ENCODE measurements at regions not wholly inside any gene's neighbourhood (a gene's known extent, or its start where the extent isn't known, plus 50 kb on each side); places are given as distances from the start of the nearest gene placed in this dataset.
A peak's percentile ranks its signal among the peaks of the same experiment; 100 is the strongest.
"Not testable (repeated sequence)": the region's sequence is repeated elsewhere in the genome, so short reads cannot be mapped to it uniquely, and the experiment has no call there.

GRCh38 chr15:58322253-58322652, 109.5 kb upstream of the LIPC start:
- FAIRE-seq (no peak), DNase-seq (no peak)
- no peaks in the 10 kb centered on the region for H3K9me3 ChIP-seq (ENCODE audit: control insufficient read depth in 2 of 2, insufficient read depth in 1 of 2, low read depth in 1 of 2, low read length in 1 of 2)
- no peaks in the 10 kb centered on the region for H3K4me1 ChIP-seq (ENCODE audit: control insufficient read depth in 3 of 3, insufficient read depth in 2 of 3, low read depth in 1 of 3, low read length in 2 of 3)
- no peaks in the 10 kb centered on the region for H3K27me3 ChIP-seq (ENCODE audit: control insufficient read depth in 3 of 3, insufficient read depth in 3 of 3, low read length in 3 of 3)
- no peak overlapping the region for H3K27ac ChIP-seq (ENCODE audit: low read depth in 1 of 3, low read length in 2 of 3)
- H3K36me3 ChIP-seq (ENCODE audit: control insufficient read depth in 3 of 3, insufficient read depth in 2 of 3, low read depth in 1 of 3, low read length in 3 of 3): no peaks in the 10 kb centered on the region
- WGBS, 3 donors: 87 to 90% (median 89%) methylated on average over 3 of the region's 3 CpGs
- H3K4me3 ChIP-seq (ENCODE audit: low read depth in 1 of 3, low read length in 3 of 3): no peak overlapping the region

GRCh38 chr15:58323321-58323720, 108.5 kb upstream of the LIPC start:
- FAIRE-seq; H3K27me3 ChIP-seq (ENCODE audit: control insufficient read depth in 3 of 3, insufficient read depth in 3 of 3, low read length in 3 of 3); H3K27ac ChIP-seq (ENCODE audit: low read depth in 1 of 3, low read length in 2 of 3); H3K4me1 ChIP-seq (ENCODE audit: control insufficient read depth in 3 of 3, insufficient read depth in 2 of 3, low read depth in 1 of 3, low read length in 2 of 3); H3K4me3 ChIP-seq (ENCODE audit: low read depth in 1 of 3, low read length in 3 of 3); H3K9me3 ChIP-seq (ENCODE audit: control insufficient read depth in 2 of 2, insufficient read depth in 1 of 2, low read depth in 1 of 2, low read length in 1 of 2); H3K36me3 ChIP-seq (ENCODE audit: control insufficient read depth in 3 of 3, insufficient read depth in 2 of 3, low read depth in 1 of 3, low read length in 3 of 3); DNase-seq: not testable (repeated sequence)
- 49 to 65% (median 51%) methylated on average over 1 of the region's 1 CpG for WGBS, 3 donors

GRCh38 chr15:58324533-58324932, 107.3 kb upstream of the LIPC start:
- Histone ChIP-seq H3K27me3 (ENCODE audit: control insufficient read depth in 3 of 3, insufficient read depth in 3 of 3, low read length in 3 of 3) (no peaks in the 10 kb centered on the region), H3K9me3 (ENCODE audit: control insufficient read depth in 2 of 2, insufficient read depth in 1 of 2, low read depth in 1 of 2, low read length in 1 of 2) (peaks cover 0 to 3% of the 10 kb centered on the region in 2 donors), H3K4me1 (ENCODE audit: control insufficient read depth in 3 of 3, insufficient read depth in 2 of 3, low read depth in 1 of 3, low read length in 2 of 3) (no peaks in the 10 kb centered on the region), H3K4me3 (ENCODE audit: low read depth in 1 of 3, low read length in 3 of 3) (no peak overlapping the region), H3K27ac (ENCODE audit: low read depth in 1 of 3, low read length in 2 of 3) (no peak overlapping the region), H3K36me3 (ENCODE audit: control insufficient read depth in 3 of 3, insufficient read depth in 2 of 3, low read depth in 1 of 3, low read length in 3 of 3) (no peaks in the 10 kb centered on the region)
- DNase-seq (no peak), FAIRE-seq (no peak)

GRCh38 chr15:58327958-58328357, 103.8 kb upstream of the LIPC start:
- 96 to 98% (median 97%) methylated on average over 1 of the region's 1 CpG for WGBS, 3 donors
- peak; percentile 19 for FAIRE-seq

GRCh38 chr15:58329211-58329610, 102.6 kb upstream of the LIPC start:
- Histone ChIP-seq H3K9me3 (ENCODE audit: control insufficient read depth in 2 of 2, insufficient read depth in 1 of 2, low read depth in 1 of 2, low read length in 1 of 2) (peaks cover 0 to 3% of the 10 kb centered on the region in 2 donors), H3K27me3 (ENCODE audit: control insufficient read depth in 3 of 3, insufficient read depth in 3 of 3, low read length in 3 of 3) (no peaks in the 10 kb centered on the region), H3K27ac (ENCODE audit: low read depth in 1 of 3, low read length in 2 of 3) (no peak overlapping the region), H3K36me3 (ENCODE audit: control insufficient read depth in 3 of 3, insufficient read depth in 2 of 3, low read depth in 1 of 3, low read length in 3 of 3) (no peaks in the 10 kb centered on the region), H3K4me1 (ENCODE audit: control insufficient read depth in 3 of 3, insufficient read depth in 2 of 3, low read depth in 1 of 3, low read length in 2 of 3) (peaks cover 0 to 35% (median 8%) of the 10 kb centered on the region in 3 donors), H3K4me3 (ENCODE audit: low read depth in 1 of 3, low read length in 3 of 3) (no peak overlapping the region)
- no peak for FAIRE-seq
- no peak for DNase-seq
- WGBS, 3 donors: 78 to 95% (median 89%) methylated on average over 2 of the region's 2 CpGs

More at GRCh38 chr15:58327958-58328357, 103.8 kb upstream of the LIPC start:
- DNase-seq: no peak
- no peaks in the 10 kb centered on the region for H3K27me3 ChIP-seq (ENCODE audit: control insufficient read depth in 3 of 3, insufficient read depth in 3 of 3, low read length in 3 of 3)
- no peaks in the 10 kb centered on the region for H3K36me3 ChIP-seq (ENCODE audit: control insufficient read depth in 3 of 3, insufficient read depth in 2 of 3, low read depth in 1 of 3, low read length in 3 of 3)
- peaks cover 0 to 3% of the 10 kb centered on the region in 2 donors for H3K9me3 ChIP-seq (ENCODE audit: control insufficient read depth in 2 of 2, insufficient read depth in 1 of 2, low read depth in 1 of 2, low read length in 1 of 2)
- no peak overlapping the region for H3K4me3 ChIP-seq (ENCODE audit: low read depth in 1 of 3, low read length in 3 of 3)
- H3K4me1 ChIP-seq (ENCODE audit: control insufficient read depth in 3 of 3, insufficient read depth in 2 of 3, low read depth in 1 of 3, low read length in 2 of 3): peaks cover 0 to 31% (median 8%) of the 10 kb centered on the region in 3 donors
- no peak overlapping the region for H3K27ac ChIP-seq (ENCODE audit: low read depth in 1 of 3, low read length in 2 of 3)

- DNase-seq: peak; percentile 11 to 53
- Histone ChIP-seq H3K9me3 (ENCODE audit: control insufficient read depth in 2 of 2, insufficient read depth in 1 of 2, low read depth in 1 of 2, low read length in 1 of 2) (peaks cover 0 to 7% of the 10 kb centered on the region in 2 donors), H3K27ac (ENCODE audit: low read depth in 1 of 3, low read length in 2 of 3) (peak overlapping the region in 2 of 3 donors; percentile 30 to 48), H3K4me1 (ENCODE audit: control insufficient read depth in 3 of 3, insufficient read depth in 2 of 3, low read depth in 1 of 3, low read length in 2 of 3) (peaks cover 0 to 35% (median 8%) of the 10 kb centered on the region in 3 donors), H3K36me3 (ENCODE audit: control insufficient read depth in 3 of 3, insufficient read depth in 2 of 3, low read depth in 1 of 3, low read length in 3 of 3) (no peaks in the 10 kb centered on the region), H3K4me3 (ENCODE audit: low read depth in 1 of 3, low read length in 3 of 3) (no peak overlapping the region), H3K27me3 (ENCODE audit: control insufficient read depth in 3 of 3, insufficient read depth in 3 of 3, low read length in 3 of 3) (no peaks in the 10 kb centered on the region)
- FAIRE-seq: no peak
- 73 to 76% (median 74%) methylated on average over 13 of the region's 13 CpGs for WGBS, 3 donors
Measured at GRCh38 chr15:58329781-58330671, 101.8 kb upstream of the LIPC start.

GRCh38 chr15:58330741-58331559, 100.8 kb upstream of the LIPC start:
- peak in 1 of 2 donors; percentile 20 for DNase-seq
- Histone ChIP-seq H3K4me1 (ENCODE audit: control insufficient read depth in 3 of 3, insufficient read depth in 2 of 3, low read depth in 1 of 3, low read length in 2 of 3) (peaks cover 0 to 35% (median 8%) of the 10 kb centered on the region in 3 donors), H3K4me3 (ENCODE audit: low read depth in 1 of 3, low read length in 3 of 3) (no peak overlapping the region), H3K27ac (ENCODE audit: low read depth in 1 of 3, low read length in 2 of 3) (peak overlapping the region in 2 of 3 donors; percentile 64 to 90), H3K27me3 (ENCODE audit: control insufficient read depth in 3 of 3, insufficient read depth in 3 of 3, low read length in 3 of 3) (no peaks in the 10 kb centered on the region), H3K36me3 (ENCODE audit: control insufficient read depth in 3 of 3, insufficient read depth in 2 of 3, low read depth in 1 of 3, low read length in 3 of 3) (no peaks in the 10 kb centered on the region), H3K9me3 (ENCODE audit: control insufficient read depth in 2 of 2, insufficient read depth in 1 of 2, low read depth in 1 of 2, low read length in 1 of 2) (peaks cover 0 to 7% of the 10 kb centered on the region in 2 donors)
- FAIRE-seq: no peak
- 67 to 74% (median 69%) methylated on average over 8 of the region's 8 CpGs for whole genome bisulfite sequencing, 3 donors

- 39 to 51% (median 43%) methylated on average over 2 of the region's 2 CpGs for WGBS, 3 donors
- no peaks in the 10 kb centered on the region for H3K36me3 ChIP-seq (ENCODE audit: control insufficient read depth in 3 of 3, insufficient read depth in 2 of 3, low read depth in 1 of 3, low read length in 3 of 3)
- H3K4me1 ChIP-seq (ENCODE audit: control insufficient read depth in 3 of 3, insufficient read depth in 2 of 3, low read depth in 1 of 3, low read length in 2 of 3): peaks cover 0 to 35% (median 8%) of the 10 kb centered on the region in 3 donors
- no peak overlapping the region for H3K4me3 ChIP-seq (ENCODE audit: low read depth in 1 of 3, low read length in 3 of 3)
- H3K27ac ChIP-seq (ENCODE audit: low read depth in 1 of 3, low read length in 2 of 3): peak overlapping the region in 2 of 3 donors; percentile 90 to 92
- FAIRE-seq (no peak), DNase-seq (no peak)
- peaks cover 0 to 7% of the 10 kb centered on the region in 2 donors for H3K9me3 ChIP-seq (ENCODE audit: control insufficient read depth in 2 of 2, insufficient read depth in 1 of 2, low read depth in 1 of 2, low read length in 1 of 2)
- no peaks in the 10 kb centered on the region for H3K27me3 ChIP-seq (ENCODE audit: control insufficient read depth in 3 of 3, insufficient read depth in 3 of 3, low read length in 3 of 3)
Measured at GRCh38 chr15:58331560-58331912, 100.3 kb upstream of the LIPC start.
